ENCODE measurements at regions not wholly inside any gene's neighbourhood (a gene's known extent, or its start where the extent isn't known, plus 50 kb on each side); places are given as distances from the start of the nearest gene placed in this dataset.

DNA sequence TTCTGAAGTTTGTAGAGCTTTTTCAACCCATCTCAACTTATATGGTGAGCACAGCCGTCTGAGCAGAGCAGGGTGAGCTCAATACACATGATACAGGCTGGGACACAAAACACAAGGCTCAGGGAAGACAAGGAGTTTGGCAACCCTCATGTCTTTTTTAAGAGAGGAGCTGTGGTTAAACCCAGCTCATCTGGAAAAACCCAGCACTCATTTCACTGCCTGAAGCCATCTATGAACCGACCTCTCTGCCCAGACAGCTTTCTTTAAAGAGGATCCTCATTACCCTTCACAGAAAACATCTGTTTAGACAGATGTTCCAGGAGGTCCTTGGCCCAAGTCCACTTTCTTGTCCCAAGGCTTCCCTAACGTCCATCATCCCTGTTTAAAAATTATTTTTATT is 170.0 kb upstream of the TSHZ3 start:
- H3K27ac ChIP-seq (ENCODE audit: insufficient read depth, low read length, poor library complexity, severe bottlenecking) = no peak overlapping the region

DNA sequence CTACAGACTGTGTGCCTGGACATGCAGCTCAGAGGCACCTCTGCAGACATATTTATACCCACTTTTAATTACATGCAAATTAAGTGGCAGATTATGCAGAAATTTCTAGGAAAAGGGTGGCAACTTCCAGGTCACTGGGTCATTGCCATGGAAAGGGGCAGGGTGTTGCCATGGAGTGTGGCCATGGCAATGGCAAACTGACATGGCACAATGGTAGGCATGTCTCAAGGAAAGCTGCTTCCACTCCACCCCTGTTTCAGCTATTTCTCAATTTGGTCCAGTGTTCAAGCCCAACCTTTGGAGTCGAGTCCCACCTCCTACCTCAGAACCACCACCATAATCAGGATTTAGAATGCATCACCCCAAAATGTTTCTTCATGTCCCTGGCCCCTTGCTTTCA is 170.7 kb upstream of the TSHZ3 start:
- Histone ChIP-seq H3K4me3 (ENCODE audit: insufficient read depth, low read depth, low read length, poor library complexity, severe bottlenecking) (no peak overlapping the region), H3K27ac (ENCODE audit: insufficient read depth, low read length, poor library complexity, severe bottlenecking) (no peak overlapping the region), H3K4me1 (ENCODE audit: control insufficient read depth, insufficient read depth, low read length, poor library complexity, severe bottlenecking) (no peaks in the 10 kb centered on the region), H3K36me3 (ENCODE audit: control insufficient read depth, insufficient read depth, low read length) (no peaks in the 10 kb centered on the region), H3K27me3 (replicated peaks; ENCODE audit: control insufficient read depth, insufficient read depth, low read length, poor library complexity, severe bottlenecking) (no peaks in the 10 kb centered on the region), H3K9me3 (ENCODE audit: control insufficient read depth, low read length) (no peaks in the 10 kb centered on the region)
- DNase-seq = no peak

More for the DNA sequence above, 170.0 kb upstream of the TSHZ3 start:
- no peak overlapping the region for H3K4me3 ChIP-seq (ENCODE audit: insufficient read depth, low read depth, low read length, poor library complexity, severe bottlenecking)
- DNase-seq = no peak
- no peaks in the 10 kb centered on the region for H3K36me3 ChIP-seq (ENCODE audit: control insufficient read depth, insufficient read depth, low read length)
- no peaks in the 10 kb centered on the region for H3K4me1 ChIP-seq (ENCODE audit: control insufficient read depth, insufficient read depth, low read length, poor library complexity, severe bottlenecking)
- H3K27me3 ChIP-seq (replicated peaks; ENCODE audit: control insufficient read depth, insufficient read depth, low read length, poor library complexity, severe bottlenecking) = no peaks in the 10 kb centered on the region
- no peaks in the 10 kb centered on the region for H3K9me3 ChIP-seq (ENCODE audit: control insufficient read depth, low read length)

DNA sequence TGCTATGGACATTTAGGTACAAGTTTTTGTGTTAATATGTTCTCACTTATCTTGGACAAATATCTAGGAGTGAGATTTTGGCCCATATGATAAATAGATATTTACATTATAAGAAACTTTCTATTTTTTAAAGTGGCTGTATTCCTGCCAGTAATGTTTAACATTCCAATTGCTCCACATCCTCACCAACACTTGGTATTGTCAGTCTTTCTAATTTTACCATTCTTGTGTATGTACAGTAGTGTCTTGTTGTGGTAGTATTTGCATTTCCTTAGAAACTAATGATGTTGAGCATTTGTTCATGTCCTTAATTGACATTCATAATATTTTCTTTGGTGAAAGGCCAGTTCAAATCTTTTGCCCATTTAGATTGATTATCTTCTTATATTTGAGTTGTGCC is 171.4 kb upstream of the TSHZ3 start:
- H3K27me3 ChIP-seq (replicated peaks; ENCODE audit: control insufficient read depth, insufficient read depth, low read length, poor library complexity, severe bottlenecking) = no peaks in the 10 kb centered on the region
- no peak for DNase-seq
- no peak overlapping the region for H3K27ac ChIP-seq (ENCODE audit: insufficient read depth, low read length, poor library complexity, severe bottlenecking)
- no peaks in the 10 kb centered on the region for H3K36me3 ChIP-seq (ENCODE audit: control insufficient read depth, insufficient read depth, low read length)
- H3K9me3 ChIP-seq (ENCODE audit: control insufficient read depth, low read length) = no peaks in the 10 kb centered on the region
- H3K4me1 ChIP-seq (ENCODE audit: control insufficient read depth, insufficient read depth, low read length, poor library complexity, severe bottlenecking) = no peaks in the 10 kb centered on the region
- H3K4me3 ChIP-seq (ENCODE audit: insufficient read depth, low read depth, low read length, poor library complexity, severe bottlenecking) = no peak overlapping the region

DNA sequence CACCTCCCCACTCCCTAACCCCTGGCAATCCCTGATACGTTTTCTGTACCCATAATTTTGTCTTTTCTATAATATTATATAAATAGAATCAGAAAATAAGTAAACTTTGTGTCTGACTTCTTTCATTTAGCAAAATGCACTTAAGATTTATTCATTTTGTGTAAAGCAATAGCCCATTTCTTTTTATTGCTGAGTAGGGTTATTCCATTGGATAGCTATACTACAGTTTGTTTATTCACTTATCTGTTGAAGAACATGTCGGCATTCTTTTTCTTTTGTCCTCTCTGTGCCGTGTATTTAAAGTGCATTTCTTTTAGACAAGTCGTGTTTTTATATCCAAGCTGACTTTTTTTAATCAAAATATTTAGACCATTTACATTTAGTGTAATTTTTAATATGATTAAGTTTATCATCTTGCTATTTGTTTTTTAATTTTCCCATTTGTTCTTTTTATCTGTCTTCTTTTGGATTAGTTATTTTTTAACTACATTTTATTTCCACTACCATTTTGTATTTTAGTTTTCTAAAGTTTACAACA is 176.4 kb upstream of the TSHZ3 start:
- Histone ChIP-seq H3K27me3 (replicated peaks; ENCODE audit: control insufficient read depth, insufficient read depth, low read length, poor library complexity, severe bottlenecking) (no peaks in the 10 kb centered on the region), H3K36me3 (ENCODE audit: control insufficient read depth, insufficient read depth, low read length) (no peaks in the 10 kb centered on the region), H3K4me1 (ENCODE audit: control insufficient read depth, insufficient read depth, low read length, poor library complexity, severe bottlenecking) (no peaks in the 10 kb centered on the region), H3K4me3 (ENCODE audit: insufficient read depth, low read depth, low read length, poor library complexity, severe bottlenecking) (no peak overlapping the region), H3K9me3 (ENCODE audit: control insufficient read depth, low read length) (no peaks in the 10 kb centered on the region), H3K27ac (ENCODE audit: insufficient read depth, low read length, poor library complexity, severe bottlenecking) (no peak overlapping the region)
- no peak for DNase-seq

DNA sequence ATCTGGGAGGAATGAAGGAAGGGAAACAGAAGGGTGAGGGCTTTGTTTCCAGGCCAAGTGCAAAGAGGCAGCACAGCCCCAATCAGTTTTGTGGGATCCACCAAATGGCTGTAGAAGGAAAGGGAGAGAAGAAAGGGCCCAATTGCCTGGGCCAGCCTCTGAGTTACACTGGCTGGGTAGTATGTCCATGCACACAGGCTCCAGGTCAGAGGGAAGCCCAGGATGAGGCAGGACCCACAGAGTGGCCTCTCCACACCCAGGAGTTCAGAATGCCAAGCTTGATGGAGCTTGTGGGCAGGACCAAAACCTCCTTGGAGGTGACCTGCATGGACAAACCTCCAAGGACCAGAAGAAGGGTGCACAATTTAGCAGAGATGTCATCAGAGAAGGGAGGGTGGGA is 178.2 kb upstream of the TSHZ3 start:
- Histone ChIP-seq H3K27ac (ENCODE audit: insufficient read depth, low read length, poor library complexity, severe bottlenecking) (no peak overlapping the region), H3K36me3 (ENCODE audit: control insufficient read depth, insufficient read depth, low read length) (no peaks in the 10 kb centered on the region), H3K27me3 (replicated peaks; ENCODE audit: control insufficient read depth, insufficient read depth, low read length, poor library complexity, severe bottlenecking) (no peaks in the 10 kb centered on the region), H3K9me3 (ENCODE audit: control insufficient read depth, low read length) (no peaks in the 10 kb centered on the region), H3K4me3 (ENCODE audit: insufficient read depth, low read depth, low read length, poor library complexity, severe bottlenecking) (no peak overlapping the region), H3K4me1 (ENCODE audit: control insufficient read depth, insufficient read depth, low read length, poor library complexity, severe bottlenecking) (no peaks in the 10 kb centered on the region)
- DNase-seq = no peak

DNA sequence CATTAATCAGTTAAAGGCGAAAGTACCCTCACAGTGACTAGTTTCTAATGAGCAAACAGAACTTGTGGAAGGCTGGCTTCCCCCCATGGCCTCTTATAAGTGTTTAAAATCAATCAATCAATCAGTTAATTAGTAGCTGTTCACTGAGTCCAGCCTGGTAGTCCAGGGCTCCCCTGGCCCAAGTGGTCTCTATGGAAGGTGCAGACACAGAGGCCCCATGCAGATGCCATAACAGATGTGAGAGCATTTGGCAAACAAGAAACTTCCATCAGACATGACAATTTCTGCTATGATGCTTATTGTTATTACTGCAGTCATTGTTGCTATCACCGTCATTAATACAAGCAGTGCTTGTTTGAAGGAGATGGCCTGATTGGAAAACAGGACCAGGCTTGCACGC is 179.0 kb upstream of the TSHZ3 start:
- Histone ChIP-seq H3K4me1 (ENCODE audit: control insufficient read depth, insufficient read depth, low read length, poor library complexity, severe bottlenecking) (no peaks in the 10 kb centered on the region), H3K27ac (ENCODE audit: insufficient read depth, low read length, poor library complexity, severe bottlenecking) (no peak overlapping the region), H3K36me3 (ENCODE audit: control insufficient read depth, insufficient read depth, low read length) (no peaks in the 10 kb centered on the region), H3K4me3 (ENCODE audit: insufficient read depth, low read depth, low read length, poor library complexity, severe bottlenecking) (no peak overlapping the region), H3K27me3 (replicated peaks; ENCODE audit: control insufficient read depth, insufficient read depth, low read length, poor library complexity, severe bottlenecking) (no peaks in the 10 kb centered on the region), H3K9me3 (ENCODE audit: control insufficient read depth, low read length) (no peaks in the 10 kb centered on the region)
- DNase-seq = no peak

DNA sequence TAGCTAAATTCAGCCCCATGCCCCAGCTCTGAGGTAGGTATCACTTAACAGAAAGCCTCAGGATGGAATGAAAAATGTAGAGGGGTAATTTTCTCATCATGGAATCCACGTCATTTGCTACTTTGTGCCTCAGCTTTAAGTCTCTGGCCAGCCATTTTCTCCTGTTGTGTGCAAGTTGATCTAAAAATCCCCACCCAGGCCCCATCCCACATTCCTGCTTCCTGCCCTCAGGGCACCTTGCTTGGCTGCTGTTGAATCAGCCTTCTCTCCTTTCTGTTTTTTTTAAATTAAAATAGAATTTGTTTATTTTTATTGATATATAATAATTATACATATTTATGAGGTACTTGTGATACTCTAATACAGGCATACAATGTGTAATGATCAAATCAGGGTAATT is 179.9 kb upstream of the TSHZ3 start:
- Histone ChIP-seq H3K4me3 (ENCODE audit: insufficient read depth, low read depth, low read length, poor library complexity, severe bottlenecking) (no peak overlapping the region), H3K4me1 (ENCODE audit: control insufficient read depth, insufficient read depth, low read length, poor library complexity, severe bottlenecking) (no peaks in the 10 kb centered on the region), H3K27me3 (replicated peaks; ENCODE audit: control insufficient read depth, insufficient read depth, low read length, poor library complexity, severe bottlenecking) (no peaks in the 10 kb centered on the region), H3K27ac (ENCODE audit: insufficient read depth, low read length, poor library complexity, severe bottlenecking) (no peak overlapping the region), H3K36me3 (ENCODE audit: control insufficient read depth, insufficient read depth, low read length) (no peaks in the 10 kb centered on the region), H3K9me3 (ENCODE audit: control insufficient read depth, low read length) (no peaks in the 10 kb centered on the region)
- DNase-seq = no peak

DNA sequence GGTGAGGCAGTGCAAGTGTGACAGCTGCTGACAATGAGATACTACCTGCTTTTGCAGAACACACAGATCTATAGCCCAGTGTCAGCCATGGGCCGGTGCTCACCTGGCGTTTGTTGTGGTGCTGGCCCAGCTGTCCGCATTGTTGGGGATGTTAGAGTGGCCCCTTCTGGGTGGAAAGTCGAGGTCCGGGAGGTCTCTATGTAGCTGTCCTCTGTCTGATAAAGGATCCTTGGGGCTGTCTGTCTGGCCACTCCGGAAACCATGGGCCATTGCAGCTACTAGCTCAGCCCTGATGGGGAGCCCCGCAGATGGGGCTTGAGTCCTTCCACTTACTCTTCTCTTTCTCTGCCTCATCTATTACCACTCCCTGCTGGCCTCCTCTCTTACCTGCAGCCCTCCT is 181.5 kb upstream of the TSHZ3 start:
- H3K27me3 ChIP-seq (replicated peaks; ENCODE audit: control insufficient read depth, insufficient read depth, low read length, poor library complexity, severe bottlenecking) = no peaks in the 10 kb centered on the region
- no peak overlapping the region for H3K27ac ChIP-seq (ENCODE audit: insufficient read depth, low read length, poor library complexity, severe bottlenecking)
- no peaks in the 10 kb centered on the region for H3K4me1 ChIP-seq (ENCODE audit: control insufficient read depth, insufficient read depth, low read length, poor library complexity, severe bottlenecking)
- H3K4me3 ChIP-seq (ENCODE audit: insufficient read depth, low read depth, low read length, poor library complexity, severe bottlenecking) = no peak overlapping the region
- no peaks in the 10 kb centered on the region for H3K36me3 ChIP-seq (ENCODE audit: control insufficient read depth, insufficient read depth, low read length)
- no peaks in the 10 kb centered on the region for H3K9me3 ChIP-seq (ENCODE audit: control insufficient read depth, low read length)
- DNase-seq = no peak

DNA sequence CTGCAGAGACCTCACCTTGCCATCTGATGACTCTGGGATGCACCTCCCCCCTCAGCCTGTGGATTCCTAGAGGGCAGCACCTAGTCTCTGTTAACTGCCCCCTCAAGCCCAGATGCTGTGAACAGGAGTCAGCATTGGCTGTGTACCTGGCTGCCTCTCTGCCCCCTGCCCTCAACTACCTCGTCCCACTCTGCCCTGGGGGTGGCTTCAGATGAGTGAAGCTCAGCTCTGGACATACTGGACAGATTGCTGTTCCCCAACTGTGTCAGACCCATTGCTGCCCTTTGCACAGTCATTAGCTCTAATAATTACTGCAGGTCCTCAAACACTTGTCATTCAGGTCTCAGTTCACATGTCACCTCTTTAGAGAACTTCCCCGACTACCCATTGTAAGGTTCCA is 182.1 kb upstream of the TSHZ3 start:
- H3K27me3 ChIP-seq (replicated peaks; ENCODE audit: control insufficient read depth, insufficient read depth, low read length, poor library complexity, severe bottlenecking) = no peaks in the 10 kb centered on the region
- no peaks in the 10 kb centered on the region for H3K4me1 ChIP-seq (ENCODE audit: control insufficient read depth, insufficient read depth, low read length, poor library complexity, severe bottlenecking)
- no peak overlapping the region for H3K27ac ChIP-seq (ENCODE audit: insufficient read depth, low read length, poor library complexity, severe bottlenecking)
- no peak for DNase-seq
- H3K36me3 ChIP-seq (ENCODE audit: control insufficient read depth, insufficient read depth, low read length) = no peaks in the 10 kb centered on the region
- H3K9me3 ChIP-seq (ENCODE audit: control insufficient read depth, low read length) = no peaks in the 10 kb centered on the region
- H3K4me3 ChIP-seq (ENCODE audit: insufficient read depth, low read depth, low read length, poor library complexity, severe bottlenecking) = no peak overlapping the region

DNA sequence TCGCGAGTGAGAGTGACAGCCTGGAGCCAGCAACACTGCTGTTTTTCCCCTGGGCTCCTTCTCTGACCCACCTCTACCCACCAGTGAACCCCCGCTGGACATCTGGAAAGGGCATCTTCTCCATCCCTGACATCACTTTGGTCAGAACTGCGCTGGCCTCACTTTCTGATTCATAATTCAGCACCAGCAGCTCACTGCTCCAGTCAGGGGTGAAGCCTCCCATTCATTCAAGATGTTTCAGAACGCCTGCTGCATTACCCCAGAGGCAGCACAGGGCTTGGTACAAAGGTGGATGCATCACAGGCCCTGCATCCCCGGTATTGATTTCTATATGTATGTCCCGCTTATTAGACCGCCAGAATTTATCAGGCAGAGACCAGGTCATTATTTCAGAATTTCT is 182.8 kb upstream of the TSHZ3 start:
- DNase-seq = no peak
- Histone ChIP-seq H3K9me3 (ENCODE audit: control insufficient read depth, low read length) (no peaks in the 10 kb centered on the region), H3K36me3 (ENCODE audit: control insufficient read depth, insufficient read depth, low read length) (no peaks in the 10 kb centered on the region), H3K4me3 (ENCODE audit: insufficient read depth, low read depth, low read length, poor library complexity, severe bottlenecking) (no peak overlapping the region), H3K27me3 (replicated peaks; ENCODE audit: control insufficient read depth, insufficient read depth, low read length, poor library complexity, severe bottlenecking) (no peaks in the 10 kb centered on the region), H3K4me1 (ENCODE audit: control insufficient read depth, insufficient read depth, low read length, poor library complexity, severe bottlenecking) (no peaks in the 10 kb centered on the region), H3K27ac (ENCODE audit: insufficient read depth, low read length, poor library complexity, severe bottlenecking) (no peak overlapping the region)

DNA sequence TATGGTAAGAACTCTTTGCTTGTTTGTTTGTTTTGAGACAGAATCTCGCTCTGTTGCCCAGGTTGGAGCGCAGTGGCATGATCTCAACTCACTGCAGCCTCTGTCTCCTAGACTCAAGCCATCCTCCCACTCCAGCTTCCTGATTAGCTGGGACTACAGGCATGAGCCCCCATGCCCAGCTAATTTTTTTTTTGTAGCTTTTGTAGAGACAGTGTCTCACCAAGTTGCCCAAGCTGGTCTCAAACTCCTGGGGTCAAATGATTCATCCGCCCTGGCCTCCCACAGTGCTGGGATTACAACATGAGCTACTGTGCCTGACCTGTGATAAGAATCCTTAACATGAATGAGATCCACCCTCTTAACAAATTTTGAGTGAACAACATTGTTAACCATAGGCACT is 183.9 kb upstream of the TSHZ3 start:
- H3K27ac ChIP-seq (ENCODE audit: insufficient read depth, low read length, poor library complexity, severe bottlenecking) = no peak overlapping the region
- no peaks in the 10 kb centered on the region for H3K27me3 ChIP-seq (replicated peaks; ENCODE audit: control insufficient read depth, insufficient read depth, low read length, poor library complexity, severe bottlenecking)
- H3K9me3 ChIP-seq (ENCODE audit: control insufficient read depth, low read length) = no peaks in the 10 kb centered on the region
- H3K4me1 ChIP-seq (ENCODE audit: control insufficient read depth, insufficient read depth, low read length, poor library complexity, severe bottlenecking) = no peaks in the 10 kb centered on the region
- H3K36me3 ChIP-seq (ENCODE audit: control insufficient read depth, insufficient read depth, low read length) = no peaks in the 10 kb centered on the region
- DNase-seq = no peak
- H3K4me3 ChIP-seq (ENCODE audit: insufficient read depth, low read depth, low read length, poor library complexity, severe bottlenecking) = no peak overlapping the region

Data from effector memory CD4-positive, alpha-beta T cell (primary cell).